Hepatocyte (in vitro differentiated cells): ENCODE measurements at regions not wholly inside any gene's neighbourhood (a gene's known extent, or its start where the extent isn't known, plus 50 kb on each side); places are given as distances from the start of the nearest gene placed in this dataset.
A peak's percentile ranks its signal among the peaks of the same experiment; 100 is the strongest.

Experiments used
- DNase-seq: peaks from one replicate; pipeline ENCODE4 v3.0.0-alpha.2; 2016; ENCODE audit warnings: low spot score
- H2AFZ ChIP-seq: fragments of 200-600 bp; sonication (generic); 2 replicates; pipeline ENCODE4 v1.6.0; 2016; ENCODE audit warnings: antibody characterized with exemption, mild to moderate bottlenecking
- H3K27ac ChIP-seq: fragments of 200-600 bp; sonication (generic); 2 replicates; pipeline ENCODE4 v1.5.1; 2016; ENCODE audit warnings: mild to moderate bottlenecking
- H3K27me3 ChIP-seq: fragments of 200-600 bp; sonication (generic); 2 replicates; pipeline ENCODE4 v1.6.1; 2016
- H3K36me3 ChIP-seq: fragments of 200-600 bp; sonication (generic); replicated peaks from 2 replicates; pipeline ENCODE4 v1.5.1; 2016; ENCODE audit warnings: low read depth; ENCODE audit not compliant: insufficient read depth
- H3K4me1 ChIP-seq: fragments of 200-600 bp; sonication (generic); 2 replicates; pipeline ENCODE4 v1.5.1; 2016; ENCODE audit warnings: mild to moderate bottlenecking, moderate library complexity; ENCODE audit not compliant: insufficient read depth
- H3K4me2 ChIP-seq: fragments of 200-600 bp; sonication (generic); 2 replicates; pipeline ENCODE4 v1.6.0; 2016
- H3K4me3 ChIP-seq: fragments of 200-600 bp; sonication (generic); 2 replicates; pipeline ENCODE4 v1.5.1; 2016; ENCODE audit warnings: mild to moderate bottlenecking
- H3K79me2 ChIP-seq: fragments of 200-600 bp; sonication (generic); 2 replicates; pipeline ENCODE4 v1.6.0; 2017; ENCODE audit warnings: mild to moderate bottlenecking
- H3K9me2 ChIP-seq: fragments of 200-600 bp; sonication (generic); replicated peaks from 2 replicates; pipeline ENCODE4 v1.6.0; 2017; ENCODE audit warnings: mild to moderate bottlenecking; ENCODE audit not compliant: insufficient read depth
- H3K9me3 ChIP-seq: fragments of 200-600 bp; sonication (generic); 2 replicates; pipeline ENCODE4 v1.5.1; 2016; ENCODE audit warnings: low read depth, mild to moderate bottlenecking
- H4K20me1 ChIP-seq: fragments of 200-600 bp; sonication (generic); 2 replicates; pipeline ENCODE4 v1.6.0; 2016; ENCODE audit warnings: mild to moderate bottlenecking; ENCODE audit not compliant: insufficient read depth, poor library complexity, severe bottlenecking
- CTCF ChIP-seq: fragments of 200-600 bp; sonication (generic); IDR thresholded peaks from 2 replicates; pipeline ENCODE4 v1.5.1; 2016; ENCODE audit warnings: antibody characterized with exemption, mild to moderate bottlenecking; ENCODE audit not compliant: poor library complexity
- EZH2 ChIP-seq: fragments of 200-600 bp; sonication (generic); IDR thresholded peaks from 2 replicates; pipeline ENCODE4 v1.6.1; 2016; ENCODE audit warnings: antibody characterized with exemption, mild to moderate bottlenecking, borderline replicate concordance
- EZH2phosphoT487 ChIP-seq: fragments of 200-600 bp; sonication (generic); IDR thresholded peaks from one replicate; pipeline ENCODE4 v1.6.1; 2018; ENCODE audit warnings: antibody characterized with exemption, mild to moderate bottlenecking, low read depth, moderate library complexity; ENCODE audit not compliant: unreplicated experiment, severe bottlenecking
- WGBS: methylation state at CpG from one replicate; pipeline ENCODE4 v1.1.6; 2016; ENCODE audit warnings: low lambda C conversion rate; ENCODE audit errors: missing lambda C conversion rate; 5-methylcytosine and 5-hydroxymethylcytosine counted together

DNA sequence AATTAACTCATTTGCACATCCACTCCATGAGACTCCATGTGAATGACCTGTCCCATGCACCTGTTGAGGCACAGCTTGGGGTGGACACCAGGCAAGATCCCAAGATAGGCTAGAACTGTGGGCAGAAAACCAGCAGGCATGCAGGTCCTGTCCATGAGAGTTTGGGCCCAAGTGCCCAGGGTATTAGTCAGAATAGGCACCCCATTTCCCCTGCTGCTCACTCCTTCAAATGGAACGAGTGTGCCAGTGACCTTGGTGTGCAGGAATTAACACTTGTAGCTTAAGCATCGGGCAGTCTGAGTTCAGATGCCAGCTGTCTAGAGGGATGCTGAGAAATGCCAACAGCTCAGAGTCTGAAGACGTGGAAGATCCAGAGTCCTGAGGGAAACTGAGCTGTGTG, 254.1 kb upstream of the GLI3 start:
- 87% methylated on average over 3 of the region's 3 CpGs for WGBS
- no peak overlapping the region for H3K4me2 ChIP-seq
- no peak for DNase-seq
- H4K20me1 ChIP-seq, result no peaks in the 10 kb centered on the region
- H3K79me2 ChIP-seq, result no peaks in the 10 kb centered on the region
- peaks cover 19% of the 10 kb centered on the region for H3K27me3 ChIP-seq
- TF ChIP-seq EZH2, result no peak
- no peak overlapping the region for H2AFZ ChIP-seq
- no peaks in the 10 kb centered on the region for H3K9me3 ChIP-seq
- H3K4me3 ChIP-seq, result no peak overlapping the region
- H3K27ac ChIP-seq, result no peak overlapping the region
- no peaks in the 10 kb centered on the region for H3K9me2 ChIP-seq
- no peaks in the 10 kb centered on the region for H3K36me3 ChIP-seq
- H3K4me1 ChIP-seq, result peaks cover 9% of the 10 kb centered on the region

GRCh38 chr7:42489299-42489698, 252.3 kb upstream of the GLI3 start:
- peaks cover 10% of the 10 kb centered on the region for H3K4me1 ChIP-seq
- DNase-seq, result no peak
- H3K9me3 ChIP-seq, result no peaks in the 10 kb centered on the region
- no peak for TF ChIP-seq EZH2phosphoT487
- no peak for TF ChIP-seq EZH2
- no peak for TF ChIP-seq CTCF
- no peaks in the 10 kb centered on the region for H3K9me2 ChIP-seq
- no peaks in the 10 kb centered on the region for H4K20me1 ChIP-seq
- H3K27me3 ChIP-seq, result peaks cover 15% of the 10 kb centered on the region
- H3K4me2 ChIP-seq, result no peak overlapping the region
- no peak overlapping the region for H2AFZ ChIP-seq
- H3K4me3 ChIP-seq, result no peak overlapping the region
- H3K27ac ChIP-seq, result no peak overlapping the region
- no peaks in the 10 kb centered on the region for H3K79me2 ChIP-seq
- H3K36me3 ChIP-seq, result no peaks in the 10 kb centered on the region

- Histone ChIP-seq H3K36me3 (no peaks in the 10 kb centered on the region), H2AFZ (no peak overlapping the region), H3K4me3 (no peak overlapping the region), H3K9me2 (no peaks in the 10 kb centered on the region), H3K79me2 (no peaks in the 10 kb centered on the region), H3K27ac (peak overlapping the region; percentile 7), H3K27me3 (peaks cover under 1% of the 10 kb centered on the region), H4K20me1 (no peaks in the 10 kb centered on the region), H3K9me3 (no peaks in the 10 kb centered on the region), H3K4me1 (peaks cover 4% of the 10 kb centered on the region), H3K4me2 (peak overlapping the region; percentile 17)
- TF ChIP-seq CTCF (no peak), EZH2phosphoT487 (no peak), EZH2 (no peak)
- no peak for DNase-seq
Measured at GRCh38 chr7:42485301-42485766, 248.3 kb upstream of the GLI3 start.

- TF ChIP-seq EZH2 (no peak), CTCF (no peak), EZH2phosphoT487 (no peak)
- no peak overlapping the region for H3K4me3 ChIP-seq
- no peaks in the 10 kb centered on the region for H3K79me2 ChIP-seq
- no peaks in the 10 kb centered on the region for H3K9me3 ChIP-seq
- no peak for DNase-seq
- WGBS, result 90% methylated on average over 4 of the region's 4 CpGs
- no peaks in the 10 kb centered on the region for H4K20me1 ChIP-seq
- no peak overlapping the region for H3K4me2 ChIP-seq
- no peak overlapping the region for H2AFZ ChIP-seq
- H3K27me3 ChIP-seq, result no peaks in the 10 kb centered on the region
- H3K4me1 ChIP-seq, result peaks cover 14% of the 10 kb centered on the region
- no peak overlapping the region for H3K27ac ChIP-seq
- H3K36me3 ChIP-seq, result no peaks in the 10 kb centered on the region
- no peaks in the 10 kb centered on the region for H3K9me2 ChIP-seq
Measured at GRCh38 chr7:42483886-42484285, 246.9 kb upstream of the GLI3 start.
